Liver (tissue), 3 donors: ENCODE measurements at regions not wholly inside any gene's neighbourhood (a gene's known extent, or its start where the extent isn't known, plus 50 kb on each side); places are given as distances from the start of the nearest gene placed in this dataset.

Experiments used
- ATF3 ChIP-seq: IDR thresholded peaks from 2 replicates; pipeline ENCODE4 v1.6.1; 2016; ENCODE audit warnings: antibody characterized with exemption
- CTCF ChIP-seq: fragments of 150-350 bp; IDR thresholded peaks from 2 replicates; pipeline ENCODE4 v1.5.1; 2017; ENCODE audit warnings: improper control_type of control experiment, low read depth, low read length; ENCODE audit not compliant: missing input control
- GABPA ChIP-seq, 2 donors: IDR thresholded peaks in 1 of 2; conservative IDR thresholded peaks in 1 of 2; 2 replicates each; pipeline ENCODE4 v1.6.1; 2016; ENCODE audit warnings: antibody characterized with exemption in 2 of 2, mild to moderate bottlenecking in 1 of 2, moderate library complexity in 1 of 2
- JUND ChIP-seq, 2 donors: IDR thresholded peaks; 2 replicates each; pipeline ENCODE4 v1.6.1; 2016; ENCODE audit warnings: antibody characterized with exemption in 2 of 2
- MAX ChIP-seq: IDR thresholded peaks from 2 replicates; pipeline ENCODE4 v1.6.1; 2016; ENCODE audit warnings: antibody characterized with exemption
- ZBTB33 ChIP-seq: IDR thresholded peaks from 2 replicates; pipeline ENCODE4 v1.6.1; 2016; ENCODE audit warnings: antibody characterized with exemption
- donor health status: healthy.
- donor health status: healthy.

GRCh38 chr7:106442476-106442875, 157.7 kb upstream of the NAMPT start:
- TF ChIP-seq GABPA (IDR thresholded peaks at IDR 0.05 in 1 of 2, conservative IDR thresholded peaks at IDR 0.05 in 1 of 2): no peak
- no peak for TF ChIP-seq CTCF
- no peak for TF ChIP-seq ATF3
- TF ChIP-seq JUND (IDR thresholded peaks at IDR 0.05): no peak
- no peak for TF ChIP-seq MAX
- no peak for TF ChIP-seq ZBTB33
